GM19452 (cell line): ENCODE measurements at regions not wholly inside any gene's neighbourhood (a gene's known extent, or its start where the extent isn't known, plus 50 kb on each side); places are given as distances from the start of the nearest gene placed in this dataset.
"Not testable (repeated sequence)": the region's sequence is repeated elsewhere in the genome, so short reads cannot be mapped to it uniquely, and the experiment has no call there.

Experiments used
- ATAC-seq: cut with Tn5 transposase; IDR thresholded peaks from one replicate; pipeline ENCODE4 v1.9.1; 2021; ENCODE audit not compliant: unreplicated experiment

DNA sequence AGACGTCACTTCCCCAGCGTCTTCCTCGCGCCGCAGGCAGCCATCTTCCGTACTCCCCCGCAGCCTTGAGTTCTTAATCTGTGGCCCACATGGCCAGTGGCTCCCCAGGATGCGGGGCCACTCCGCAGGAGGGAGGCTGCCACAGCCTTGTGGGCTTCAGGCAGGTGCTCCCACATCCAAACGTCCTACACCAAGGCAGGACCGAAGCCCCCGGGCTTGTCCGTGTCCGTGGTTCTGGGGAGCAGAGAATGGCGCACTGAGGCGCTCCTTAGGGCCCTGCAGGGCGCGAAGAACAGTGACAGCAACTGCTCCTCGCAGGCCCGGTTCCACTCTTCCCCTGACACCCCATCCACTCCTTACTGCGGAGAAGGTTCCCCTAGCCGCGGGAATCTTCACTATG is 755.8 kb downstream of the PRIM2 start:
- ATAC-seq, result no peak

GRCh38 chr6:58090067-58090466 is 772.6 kb downstream of the PRIM2 start:
- ATAC-seq, result not testable (repeated sequence)

GRCh38 chr6:58097251-58097650 is 779.8 kb downstream of the PRIM2 start:
- not testable (repeated sequence) for ATAC-seq

- ATAC-seq, result no peak
These were observed 796.5 kb downstream of the PRIM2 start for GRCh38 chr6:58113960-58114359.

DNA sequence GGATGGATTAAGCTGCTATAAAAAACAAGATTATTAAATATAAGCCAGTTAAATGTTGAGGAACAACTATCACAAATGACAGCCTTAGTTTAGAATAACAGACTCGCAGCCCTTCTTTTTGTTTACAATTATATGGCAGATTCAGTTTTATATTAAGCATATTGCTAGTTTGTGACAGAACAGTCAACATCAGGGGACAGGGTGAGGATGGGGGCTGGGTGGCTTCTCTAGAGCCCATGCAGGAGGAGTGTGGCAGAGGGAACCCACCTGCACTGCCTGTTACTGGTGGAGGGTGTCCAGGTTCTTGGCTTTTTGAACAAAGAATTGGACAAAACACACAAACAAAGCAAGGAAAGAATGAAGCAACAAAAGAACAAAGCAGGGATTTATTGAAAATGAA is 799.7 kb downstream of the PRIM2 start:
- not testable (repeated sequence) for ATAC-seq

- not testable (repeated sequence) for ATAC-seq
These were observed 804.2 kb downstream of the PRIM2 start for GRCh38 chr6:58121616-58122015.

DNA sequence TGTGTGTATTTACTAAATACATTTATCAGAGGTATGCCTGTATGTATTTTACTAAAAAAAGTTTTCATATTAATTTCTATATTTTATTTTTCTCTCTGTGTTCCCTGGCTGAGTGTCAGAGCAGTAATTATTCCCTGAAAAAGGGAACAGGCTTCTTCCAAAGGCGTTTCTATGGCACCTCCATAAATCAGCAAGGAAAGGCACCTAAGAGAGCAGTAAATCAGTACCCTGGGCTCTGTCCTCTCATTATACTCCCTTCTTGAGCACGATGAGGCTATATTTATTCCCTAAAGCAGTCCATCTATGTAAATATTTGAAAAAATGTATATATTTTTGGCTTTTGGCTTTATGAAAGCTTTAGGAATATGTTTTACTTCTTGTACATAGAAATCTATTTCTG is 806.3 kb downstream of the PRIM2 start:
- ATAC-seq, result not testable (repeated sequence)

DNA sequence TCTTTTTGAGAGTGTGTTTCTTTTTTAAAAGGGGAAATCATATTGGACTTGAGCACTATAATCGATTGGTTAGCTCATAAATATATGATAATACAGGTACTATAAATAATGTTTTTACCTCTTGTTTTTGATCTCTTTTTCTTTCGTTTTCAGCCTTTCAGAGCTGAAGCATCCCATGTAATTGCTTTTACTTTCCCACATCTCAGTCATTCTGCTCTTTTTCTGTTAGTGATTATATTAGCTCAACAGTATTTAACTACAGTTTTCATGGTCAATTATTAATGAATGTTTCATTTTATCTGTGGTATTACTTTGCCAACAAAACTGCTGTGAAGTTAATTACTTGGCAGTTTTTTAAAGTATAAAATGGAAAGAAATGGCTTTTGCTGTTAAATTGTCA is 811.1 kb downstream of the PRIM2 start:
- peak; percentile 86 for ATAC-seq

DNA sequence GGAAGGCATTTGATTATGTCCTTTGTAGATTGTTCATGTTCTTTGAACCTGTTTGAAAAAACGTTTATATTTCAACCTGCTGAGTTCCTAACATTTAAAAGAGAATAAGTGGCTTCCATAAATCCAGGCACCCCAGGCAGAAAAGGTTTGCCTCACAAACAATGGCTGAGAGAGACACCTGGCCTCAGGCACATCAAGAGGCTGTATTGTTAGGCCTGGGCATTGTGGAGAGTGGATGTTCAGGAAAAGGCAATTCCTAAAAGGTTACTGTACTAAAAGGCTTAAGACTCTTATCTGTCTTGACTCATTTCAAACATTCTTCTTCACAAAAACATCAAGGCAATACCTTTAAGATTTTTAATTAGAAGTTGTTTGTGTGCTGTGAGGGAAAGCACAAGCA is 811.7 kb downstream of the PRIM2 start:
- ATAC-seq, result not testable (repeated sequence)

DNA sequence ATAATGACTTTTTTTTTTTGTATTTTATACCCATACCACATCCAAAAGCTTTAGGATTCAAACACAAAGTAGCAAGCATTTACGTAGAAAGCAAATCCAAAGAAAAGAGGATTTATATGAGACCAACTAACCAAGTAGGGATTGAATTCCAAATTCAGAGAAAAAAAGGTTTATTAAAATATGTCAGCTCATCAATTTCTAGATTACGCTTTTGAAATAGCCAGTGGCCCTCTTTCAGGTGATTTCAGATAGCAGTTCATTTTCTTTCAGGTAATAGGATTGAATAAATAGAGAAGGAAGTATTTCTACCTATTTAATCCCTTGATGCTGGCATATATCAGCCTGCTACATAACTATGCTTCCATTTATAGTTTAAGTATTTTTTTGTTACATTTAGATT is 822.3 kb downstream of the PRIM2 start:
- not testable (repeated sequence) for ATAC-seq

GRCh38 chr6:58171025-58171424 is 853.6 kb downstream of the PRIM2 start:
- ATAC-seq, result not testable (repeated sequence)

DNA sequence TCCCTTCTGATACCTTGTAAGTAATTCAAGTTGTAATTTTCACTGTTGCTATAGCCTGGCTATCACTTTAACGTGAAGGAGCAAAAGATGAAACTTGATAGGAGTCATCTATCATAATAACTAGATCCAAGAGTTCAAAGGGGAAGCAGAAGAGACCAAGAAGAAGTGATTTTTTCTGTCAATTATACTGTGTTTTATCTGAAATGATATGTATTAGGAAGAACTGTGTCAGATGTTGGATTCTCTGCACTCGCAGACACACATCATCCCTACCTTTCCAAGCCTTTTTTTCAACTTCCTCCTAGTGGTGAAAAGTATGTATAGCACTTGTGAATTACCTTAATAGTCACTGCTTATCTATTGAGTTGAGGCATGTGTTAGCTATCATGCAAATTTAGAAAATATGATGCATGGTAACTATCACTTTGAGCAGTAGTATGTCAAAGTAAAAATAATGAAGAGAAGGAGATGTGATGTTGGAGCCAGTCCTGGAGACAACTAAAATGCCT is 864.2 kb downstream of the PRIM2 start:
- peak; percentile 71 for ATAC-seq

GRCh38 chr6:58185300-58185699 is 867.9 kb downstream of the PRIM2 start:
- ATAC-seq, result not testable (repeated sequence)

DNA sequence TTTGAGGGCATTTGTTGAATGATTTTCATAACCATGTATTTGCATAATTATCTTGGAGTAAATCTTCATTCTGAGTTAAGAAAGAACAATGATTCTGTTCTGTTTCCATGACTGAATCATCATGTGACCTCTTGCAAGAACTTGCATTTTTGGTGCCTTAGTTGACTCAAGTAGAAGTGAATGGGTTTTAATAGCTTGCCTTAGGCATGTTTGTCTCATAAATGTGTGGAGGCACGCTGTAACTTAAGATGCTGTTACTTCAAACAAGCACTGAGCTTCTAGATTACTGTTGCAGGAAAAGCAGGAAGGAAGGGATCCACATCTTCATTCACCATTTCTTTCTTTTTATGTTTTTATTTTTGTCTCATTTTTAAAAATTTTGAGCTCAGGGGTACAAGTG is 875.8 kb downstream of the PRIM2 start:
- ATAC-seq, result not testable (repeated sequence)

DNA sequence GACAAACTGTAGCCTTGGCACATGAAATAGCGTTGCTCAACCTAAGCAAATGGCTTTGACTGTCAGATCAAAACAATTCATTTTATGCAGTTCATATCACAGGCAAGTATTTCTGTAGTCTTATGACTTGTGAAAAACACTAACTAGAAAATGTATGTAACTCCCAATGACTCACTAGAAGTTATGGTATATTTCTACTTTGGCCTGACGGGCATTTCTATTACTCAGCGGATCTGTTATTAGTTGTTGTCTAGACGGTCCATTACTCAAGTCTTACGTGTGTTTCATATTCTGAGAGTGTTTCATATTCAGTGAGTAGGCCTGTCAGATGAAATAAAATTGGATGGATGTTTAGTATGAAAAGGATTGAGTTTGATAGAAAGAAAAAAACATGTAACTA is 880.9 kb downstream of the PRIM2 start:
- ATAC-seq, result no peak

DNA sequence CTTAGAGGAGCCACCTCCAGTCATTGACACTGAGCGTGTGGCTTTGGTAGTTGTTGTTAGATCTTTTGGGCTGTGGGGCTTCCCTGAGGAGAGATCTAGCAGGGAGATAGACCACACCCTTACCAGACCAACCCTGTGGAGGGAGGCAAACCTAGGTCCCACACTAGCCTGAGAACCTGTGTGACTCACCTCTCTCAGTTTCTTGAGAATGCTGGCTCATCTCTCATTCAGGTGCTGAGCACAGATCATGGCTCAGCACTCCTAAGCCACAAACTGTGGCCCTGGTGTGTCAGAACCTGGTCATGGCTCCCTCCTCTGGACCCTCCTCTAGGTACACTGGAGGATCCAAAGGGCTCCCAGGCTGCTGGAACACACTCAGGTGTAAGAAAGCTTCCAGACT is 919.7 kb downstream of the PRIM2 start:
- ATAC-seq, result not testable (repeated sequence)

- not testable (repeated sequence) for ATAC-seq
These were observed 921.0 kb downstream of the PRIM2 start for GRCh38 chr6:58238421-58238820.

GRCh38 chr6:58257625-58258024 is 940.2 kb downstream of the PRIM2 start:
- not testable (repeated sequence) for ATAC-seq

GRCh38 chr6:58290177-58290576 is 972.7 kb downstream of the PRIM2 start:
- no peak for ATAC-seq

DNA sequence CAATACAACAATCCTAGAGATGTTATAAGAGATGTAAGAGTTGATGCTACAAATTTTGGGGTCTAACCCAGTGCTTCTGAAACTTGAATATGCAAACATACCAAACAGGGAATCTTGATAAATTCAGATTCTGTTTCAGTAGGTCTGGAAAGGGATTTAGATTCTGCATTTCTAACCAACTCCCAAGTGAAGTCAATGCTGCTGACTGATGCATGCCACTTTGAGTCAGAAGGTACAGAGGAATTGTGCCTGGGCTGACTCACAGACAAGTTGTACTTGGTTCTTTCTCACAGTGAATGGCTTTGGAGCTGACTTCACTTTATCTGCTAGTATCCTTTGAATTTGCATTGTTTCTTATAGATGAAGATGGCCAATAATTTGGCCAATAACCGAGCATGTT is 973.9 kb downstream of the PRIM2 start:
- not testable (repeated sequence) for ATAC-seq

GRCh38 chr6:58307901-58308300 is 990.5 kb downstream of the PRIM2 start:
- not testable (repeated sequence) for ATAC-seq

DNA sequence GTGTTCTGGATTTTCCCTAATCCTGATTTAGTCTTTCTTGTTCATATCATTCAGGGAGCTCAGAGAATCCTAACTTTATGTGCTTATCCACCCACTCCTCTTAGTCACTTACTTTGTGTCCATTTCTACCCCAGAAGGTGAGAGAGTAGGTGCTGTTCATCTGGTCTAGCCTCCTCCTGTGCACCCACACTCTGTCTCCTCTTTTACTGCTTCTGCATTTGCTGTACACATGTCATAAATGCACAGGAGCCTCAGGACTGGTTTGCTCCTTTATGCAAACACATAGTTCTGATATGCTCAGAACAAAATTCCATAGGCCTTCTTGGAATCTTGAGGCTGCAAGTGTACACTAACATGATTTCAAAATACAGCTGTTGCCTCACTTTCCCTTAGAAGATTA is 1014.7 kb downstream of the PRIM2 start:
- not testable (repeated sequence) for ATAC-seq

DNA sequence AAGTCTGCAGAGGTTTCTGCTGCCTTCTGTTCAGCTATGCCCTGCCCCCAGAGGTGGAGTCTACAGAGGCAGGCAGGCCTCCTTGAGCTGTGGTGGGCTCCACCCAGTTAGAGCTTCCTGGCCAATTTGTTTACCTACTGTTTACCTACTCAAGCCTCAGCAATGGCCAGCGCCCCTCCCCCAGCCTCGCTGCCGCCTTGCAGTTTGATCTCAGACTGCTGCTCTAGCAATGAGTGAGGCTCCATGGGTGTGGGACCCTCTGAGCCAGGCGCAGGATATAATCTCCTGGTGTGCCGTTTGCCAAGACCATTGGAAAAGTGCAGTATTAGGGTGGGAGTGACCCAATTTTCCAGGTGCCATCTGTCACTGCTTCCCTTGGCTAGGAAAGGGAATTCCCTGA is 1024.9 kb downstream of the PRIM2 start:
- ATAC-seq, result not testable (repeated sequence)
